Pancreas (tissue), 10 donors: ENCODE measurements at regions not wholly inside any gene's neighbourhood (a gene's known extent, or its start where the extent isn't known, plus 50 kb on each side); places are given as distances from the start of the nearest gene placed in this dataset.

ENCODE experiments used
- ATAC-seq, 4 donors: fragments of 200-7000 bp; cut with Tn5 transposase; one replicate each; pipeline versions ENCODE4 v1.8.0 to v1.9.1; 2020; ENCODE audit warnings: mild to moderate bottlenecking in 4 of 4, moderate library complexity in 4 of 4
- DNase-seq, 6 donors: peaks; one replicate each; pipeline ENCODE4 v3.0.0-alpha.2; 2020
- FAIRE-seq: peaks from 2 replicates; lab custom pipeline; 2012; peaks lifted over from hg19 to GRCh38; lab: Jason Lieb, UNC
- H3K27ac ChIP-seq, 4 donors: fragments of 200-600 bp; sonication (generic); 1 replicate in 3 of 4; 2 replicates in 1 of 4; pipeline versions ENCODE4 v1.5.0 to v1.8.0; 2020
- H3K27me3 ChIP-seq, 4 donors: fragments of 200-600 bp; one replicate each; pipeline ENCODE4 v1.8.0; 2021
- H3K36me3 ChIP-seq, 3 donors: fragments of 200-600 bp; sonication (generic) in 1 of 3; one replicate each; pipeline versions ENCODE4 v1.5.0 to v1.8.0; 2020 to 2021
- H3K4me1 ChIP-seq, 3 donors: fragments of 200-600 bp; one replicate each; pipeline ENCODE4 v1.8.0; 2021
- H3K4me3 ChIP-seq, 4 donors: fragments of 200-600 bp; sonication (generic) in 2 of 4; one replicate each; pipeline versions ENCODE4 v1.5.0 to v1.8.0; 2020 to 2021
- H3K9me3 ChIP-seq, 4 donors: fragments of 200-600 bp; one replicate each; pipeline ENCODE4 v1.8.0; 2021
- WGBS, 2 donors: extraction: QIAGEN DNeasy Blood & Tissue Kit; methylation state at CpG; one replicate each; pipeline ENCODE4 v1.1.7; 2013; 5-methylcytosine and 5-hydroxymethylcytosine counted together
- intact Hi-C, 3 donors: fragments of 100-400 bp; cut with DNase I; formaldehyde crosslinking; loops; one replicate each; pipeline versions ENCODE4 v1.11.1 to v1.14.2; 2022
- TF ChIP-seq, protein P1 (sequence below), 4 donors: fragments of 200-600 bp; sonication (generic) in 3 of 4; IDR thresholded peaks; one replicate each; pipeline versions ENCODE4 v1.5.0 to v1.8.0; 2021; ENCODE audit warnings: antibody characterized with exemption in 4 of 4
- donor health status: healthy with polysubstance abuse.
- donor health status: DM: no; HTN: no; CAD: no; lungs with moderate emphysema.
- donor health status: DM: no; HTN: no; CAD: no.
- donor health status: control.
- donor health status: control.
- donor health status: Bipolar disorder and iron deficiency.
- donor health status: DM: yes; HTN: yes; CAD: no.
- donor health status: DM: no; HTN: no; CAD: no.
- donor health status: DM: no; HTN: no; CAD: no.
- donor health status: DM: yes; HTN: yes; CAD: no.

- H3K4me1 ChIP-seq, result no peaks in the 10 kb centered on the region
- no peaks in the 10 kb centered on the region for H3K9me3 ChIP-seq
- TF ChIP-seq, protein P1, sequence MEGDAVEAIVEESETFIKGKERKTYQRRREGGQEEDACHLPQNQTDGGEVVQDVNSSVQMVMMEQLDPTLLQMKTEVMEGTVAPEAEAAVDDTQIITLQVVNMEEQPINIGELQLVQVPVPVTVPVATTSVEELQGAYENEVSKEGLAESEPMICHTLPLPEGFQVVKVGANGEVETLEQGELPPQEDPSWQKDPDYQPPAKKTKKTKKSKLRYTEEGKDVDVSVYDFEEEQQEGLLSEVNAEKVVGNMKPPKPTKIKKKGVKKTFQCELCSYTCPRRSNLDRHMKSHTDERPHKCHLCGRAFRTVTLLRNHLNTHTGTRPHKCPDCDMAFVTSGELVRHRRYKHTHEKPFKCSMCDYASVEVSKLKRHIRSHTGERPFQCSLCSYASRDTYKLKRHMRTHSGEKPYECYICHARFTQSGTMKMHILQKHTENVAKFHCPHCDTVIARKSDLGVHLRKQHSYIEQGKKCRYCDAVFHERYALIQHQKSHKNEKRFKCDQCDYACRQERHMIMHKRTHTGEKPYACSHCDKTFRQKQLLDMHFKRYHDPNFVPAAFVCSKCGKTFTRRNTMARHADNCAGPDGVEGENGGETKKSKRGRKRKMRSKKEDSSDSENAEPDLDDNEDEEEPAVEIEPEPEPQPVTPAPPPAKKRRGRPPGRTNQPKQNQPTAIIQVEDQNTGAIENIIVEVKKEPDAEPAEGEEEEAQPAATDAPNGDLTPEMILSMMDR (IDR thresholded peaks at IDR 0.05), result no peak
- H3K4me3 ChIP-seq, result no peak overlapping the region
- intact Hi-C loops, result no loop called here
- DNase-seq (no peak), ATAC-seq (no peak), FAIRE-seq (no peak)
- no peaks in the 10 kb centered on the region for H3K27me3 ChIP-seq
- WGBS, 2 donors, result 47 to 70% methylated on average over 3 of the region's 3 CpGs
- no peak overlapping the region for H3K27ac ChIP-seq
- H3K36me3 ChIP-seq, result no peaks in the 10 kb centered on the region
Observed at GRCh38 chr5:29262339-29263123, 1931.0 kb upstream of the CDH6 start.

DNA sequence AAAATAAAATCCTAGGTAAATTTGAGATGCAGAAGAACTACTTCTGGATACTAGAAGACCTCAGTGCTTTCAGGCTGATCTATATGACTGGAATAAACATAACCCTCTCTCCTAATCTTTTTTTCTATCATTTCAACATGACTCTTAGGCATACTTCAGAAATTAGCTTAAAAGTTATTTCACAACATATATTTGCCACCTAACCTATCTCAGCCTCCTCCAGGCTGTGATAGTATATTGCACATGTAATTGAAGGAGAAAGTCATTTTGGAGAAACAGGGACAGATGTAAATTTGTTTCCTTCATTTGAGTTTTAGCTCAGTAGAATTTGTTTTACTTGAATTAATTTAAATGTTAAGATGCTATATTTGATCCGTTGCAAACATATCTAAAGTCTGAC is 1932.3 kb upstream of the CDH6 start:
- WGBS, 2 donors, result 44 to 64% methylated on average over 1 of the region's 1 CpG
- Histone ChIP-seq H3K27me3 (no peaks in the 10 kb centered on the region), H3K27ac (no peak overlapping the region), H3K4me1 (no peaks in the 10 kb centered on the region), H3K9me3 (no peaks in the 10 kb centered on the region), H3K4me3 (no peak overlapping the region), H3K36me3 (no peaks in the 10 kb centered on the region)
- FAIRE-seq, result no peak
- ATAC-seq, result no peak
- no peak for DNase-seq
- intact Hi-C loops, result no loop called here
- TF ChIP-seq, protein P1 (IDR thresholded peaks at IDR 0.05), result no peak

- H3K9me3 ChIP-seq, result no peaks in the 10 kb centered on the region
- intact Hi-C loops, result no loop called here
- H3K27me3 ChIP-seq, result no peaks in the 10 kb centered on the region
- WGBS, 2 donors, result 57 to 65% methylated on average over 2 of the region's 2 CpGs
- TF ChIP-seq, protein P1 (IDR thresholded peaks at IDR 0.05), result no peak
- H3K27ac ChIP-seq, result no peak overlapping the region
- no peak for FAIRE-seq
- no peaks in the 10 kb centered on the region for H3K4me1 ChIP-seq
- H3K4me3 ChIP-seq, result no peak overlapping the region
- DNase-seq, result no peak
- ATAC-seq, result no peak
- no peaks in the 10 kb centered on the region for H3K36me3 ChIP-seq
Observed at GRCh38 chr5:29252390-29252789, 1941.1 kb upstream of the CDH6 start.

DNA sequence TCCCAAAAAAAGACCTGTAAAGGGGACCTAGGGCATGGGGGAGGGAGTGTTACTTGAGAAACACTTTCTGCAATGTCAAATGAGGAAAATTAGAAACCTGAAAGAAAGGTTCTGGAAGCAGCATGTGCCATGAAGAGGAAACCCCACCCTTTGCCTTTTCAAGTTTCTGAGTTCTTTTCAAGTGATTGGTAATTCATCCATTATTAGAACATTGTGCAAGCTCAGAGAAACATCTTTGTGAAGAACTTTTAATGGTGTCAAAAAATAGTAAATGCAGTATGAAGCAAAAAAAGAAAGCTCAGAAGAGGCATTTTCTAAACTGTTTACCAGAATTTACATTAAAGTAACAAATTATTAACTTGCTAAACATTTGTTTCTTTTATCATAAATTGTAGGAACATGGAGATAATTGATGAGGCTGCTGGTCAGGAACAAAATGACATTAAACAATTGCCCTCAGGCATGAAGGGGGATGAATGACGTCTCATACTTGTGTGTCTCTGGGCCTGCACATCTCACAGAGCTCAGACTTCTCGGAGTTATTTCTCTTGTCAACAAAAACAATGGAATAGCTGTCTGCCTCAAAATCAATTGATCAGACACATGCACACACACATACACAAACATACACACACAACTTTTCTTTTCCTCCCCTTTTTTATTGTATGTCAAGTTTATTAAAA is 1946.0 kb upstream of the CDH6 start:
- intact Hi-C loops, result no loop called here
- no peak for ATAC-seq

More for the DNA sequence above, 1946.0 kb upstream of the CDH6 start:
- TF ChIP-seq, protein P1 (IDR thresholded peaks at IDR 0.05), result no peak
- no peak overlapping the region for H3K27ac ChIP-seq
- FAIRE-seq, result no peak
- no peaks in the 10 kb centered on the region for H3K9me3 ChIP-seq
- no peak overlapping the region for H3K4me3 ChIP-seq
- DNase-seq, result no peak
- WGBS, 2 donors, result 13 to 20% methylated on average over 2 of the region's 2 CpGs
- H3K36me3 ChIP-seq, result no peaks in the 10 kb centered on the region
- H3K27me3 ChIP-seq, result no peaks in the 10 kb centered on the region
- no peaks in the 10 kb centered on the region for H3K4me1 ChIP-seq
